Esophagus muscularis mucosa (tissue), 4 donors: ENCODE measurements at regions not wholly inside any gene's neighbourhood (a gene's known extent, or its start where the extent isn't known, plus 50 kb on each side); places are given as distances from the start of the nearest gene placed in this dataset.
A peak's percentile ranks its signal among the peaks of the same experiment; 100 is the strongest.

Experiments
- DNase-seq: peaks from one replicate; pipeline ENCODE4 v3.0.0-alpha.2; 2017; ENCODE audit errors: extremely low spot score
- H3K27ac ChIP-seq, 4 donors: fragments of 200-600 bp; sonication (generic); replicated peaks in 1 of 4; 1 replicate in 3 of 4; 2 replicates in 1 of 4; pipeline ENCODE4 v1.5.1; 2016 to 2019; ENCODE audit warnings: mild to moderate bottlenecking in 1 of 4
- H3K27me3 ChIP-seq, 4 donors: fragments of 200-600 bp; sonication (generic); one replicate each; pipeline versions ENCODE4 v1.5.1 to v1.6.0; 2016 to 2019
- H3K36me3 ChIP-seq, 4 donors: fragments of 200-600 bp; sonication (generic); one replicate each; pipeline ENCODE4 v1.5.1; 2016 to 2019
- H3K4me1 ChIP-seq, 4 donors: fragments of 200-600 bp; sonication (generic); one replicate each; pipeline ENCODE4 v1.5.1; 2016 to 2019
- H3K4me3 ChIP-seq, 4 donors: fragments of 200-600 bp; sonication (generic); 1 replicate in 2 of 4; 2 replicates in 2 of 4; pipeline ENCODE4 v1.5.1; 2016 to 2019; ENCODE audit warnings: mild to moderate bottlenecking in 4 of 4, moderate library complexity in 1 of 4
- H3K9me3 ChIP-seq, 4 donors: fragments of 200-600 bp; sonication (generic); 1 replicate in 3 of 4; 2 replicates in 1 of 4; pipeline ENCODE4 v1.5.1; 2016 to 2019
- CTCF ChIP-seq, 3 experiments: fragments of 200-600 bp in 2 of 3; fragments of 450-650 bp in 1 of 3; sonication (generic) in 2 of 3; IDR thresholded peaks; one replicate each; pipeline ENCODE4 v1.5.1; 2017 to 2019; ENCODE audit warnings: antibody characterized with exemption in 3 of 3, mild to moderate bottlenecking in 2 of 3, moderate library complexity in 1 of 3
- EP300 ChIP-seq: sonication (generic); formaldehyde crosslinking; IDR thresholded peaks from one replicate; pipeline ENCODE4 v1.6.1; 2017; ENCODE audit warnings: antibody characterized with exemption
- POLR2A ChIP-seq: fragments of 450-650 bp; IDR thresholded peaks from one replicate; pipeline ENCODE4 v1.6.1; 2017; ENCODE audit warnings: antibody characterized with exemption, moderate library complexity, mild to moderate bottlenecking, low read depth
- POLR2AphosphoS5 ChIP-seq, 2 donors: sonication (generic); formaldehyde crosslinking; IDR thresholded peaks; one replicate each; pipeline ENCODE4 v1.6.1; 2017; ENCODE audit warnings: antibody characterized with exemption in 2 of 2
- WGBS: methylation state at CpG from one replicate; pipeline ENCODE4 v1.1.5; 2018; 5-methylcytosine and 5-hydroxymethylcytosine counted together
- intact Hi-C: fragments of 100-400 bp; cut with DNase I; formaldehyde crosslinking; loops from one replicate; pipeline ENCODE4 v1.15.1; 2023

- H3K4me1 ChIP-seq: no peaks in the 10 kb centered on the region
- intact Hi-C loops: no loop called here
- H3K27ac ChIP-seq: no peak overlapping the region
Observed at GRCh38 chr1:73611681-73612080, 586.3 kb downstream of the LRRIQ3 start.

GRCh38 chr1:73604739-73605138, 593.2 kb downstream of the LRRIQ3 start:
- Histone ChIP-seq H3K27ac (no peak overlapping the region), H3K4me3 (no peak overlapping the region), H3K9me3 (no peaks in the 10 kb centered on the region), H3K36me3 (no peaks in the 10 kb centered on the region), H3K4me1 (no peaks in the 10 kb centered on the region), H3K27me3 (no peaks in the 10 kb centered on the region)
- intact Hi-C loops: no loop called here
- DNase-seq: no peak
- WGBS: 57% methylated on average over 2 of the region's 2 CpGs
- TF ChIP-seq EP300 (no peak), CTCF (IDR thresholded peaks at IDR 0.05) (no peak), POLR2AphosphoS5 (IDR thresholded peaks at IDR 0.05) (no peak), POLR2A (no peak)

More at GRCh38 chr1:73611681-73612080, 586.3 kb downstream of the LRRIQ3 start:
- Histone ChIP-seq H3K9me3 (no peaks in the 10 kb centered on the region), H3K36me3 (no peaks in the 10 kb centered on the region), H3K4me3 (no peak overlapping the region), H3K27me3 (no peaks in the 10 kb centered on the region)
- DNase-seq: no peak
- TF ChIP-seq POLR2AphosphoS5 (IDR thresholded peaks at IDR 0.05) (no peak), EP300 (no peak), POLR2A (no peak), CTCF (IDR thresholded peaks at IDR 0.05) (no peak)

- 56% methylated on average over 1 of the region's 1 CpG for WGBS
- no peak overlapping the region for H3K27ac ChIP-seq
- no peaks in the 10 kb centered on the region for H3K4me1 ChIP-seq
- H3K36me3 ChIP-seq: no peaks in the 10 kb centered on the region
- intact Hi-C loops: no loop called here
- no peak for TF ChIP-seq POLR2A
- no peak for TF ChIP-seq EP300
- no peak for TF ChIP-seq CTCF (IDR thresholded peaks at IDR 0.05)
- no peak for TF ChIP-seq POLR2AphosphoS5 (IDR thresholded peaks at IDR 0.05)
- no peaks in the 10 kb centered on the region for H3K9me3 ChIP-seq
- H3K4me3 ChIP-seq: no peak overlapping the region
- DNase-seq: no peak
- H3K27me3 ChIP-seq: no peaks in the 10 kb centered on the region
Observed at GRCh38 chr1:73604211-73604610, 593.8 kb downstream of the LRRIQ3 start.

GRCh38 chr1:73593804-73594203, 604.2 kb downstream of the LRRIQ3 start:
- peak overlapping the region in 1 of 4 donors; percentile 16 for H3K4me3 ChIP-seq
- intact Hi-C loops: no loop called here

More at GRCh38 chr1:73593804-73594203, 604.2 kb downstream of the LRRIQ3 start:
- 45% methylated on average over 4 of the region's 4 CpGs for WGBS
- H3K9me3 ChIP-seq: no peaks in the 10 kb centered on the region
- no peaks in the 10 kb centered on the region for H3K27me3 ChIP-seq
- TF ChIP-seq CTCF (IDR thresholded peaks at IDR 0.05) (no peak), EP300 (no peak), POLR2AphosphoS5 (IDR thresholded peaks at IDR 0.05) (no peak), POLR2A (no peak)
- H3K36me3 ChIP-seq: no peaks in the 10 kb centered on the region
- no peak overlapping the region for H3K27ac ChIP-seq
- peaks cover 0 to 17% (median 11%) of the 10 kb centered on the region in 4 donors for H3K4me1 ChIP-seq
- no peak for DNase-seq
